Gastroesophageal sphincter (tissue), 3 donors: ENCODE measurements at regions not wholly inside any gene's neighbourhood (a gene's known extent, or its start where the extent isn't known, plus 50 kb on each side); places are given as distances from the start of the nearest gene placed in this dataset.

ENCODE experiments used
- CTCF ChIP-seq, 4 experiments: fragments of 200-600 bp in 2 of 4; fragments of 450-650 bp in 2 of 4; sonication (generic) in 1 of 4; IDR thresholded peaks; one replicate each; pipeline ENCODE4 v1.5.1; 2017 to 2019; ENCODE audit warnings: antibody characterized with exemption in 4 of 4, mild to moderate bottlenecking in 2 of 4, moderate library complexity in 2 of 4
- POLR2A ChIP-seq, 2 donors: fragments of 450-650 bp; IDR thresholded peaks; one replicate each; pipeline ENCODE4 v1.6.1; 2017; ENCODE audit warnings: antibody characterized with exemption in 2 of 2, mild to moderate bottlenecking in 2 of 2, moderate library complexity in 1 of 2

GRCh38 chr18:77405096-77405495 is 155.4 kb downstream of the GALR1 start:
- TF ChIP-seq CTCF (IDR thresholded peaks at IDR 0.05) (no peak), POLR2A (IDR thresholded peaks at IDR 0.05) (no peak)
